ENCODE measurements at regions not wholly inside any gene's neighbourhood (a gene's known extent, or its start where the extent isn't known, plus 50 kb on each side); places are given as distances from the start of the nearest gene placed in this dataset.

DNA sequence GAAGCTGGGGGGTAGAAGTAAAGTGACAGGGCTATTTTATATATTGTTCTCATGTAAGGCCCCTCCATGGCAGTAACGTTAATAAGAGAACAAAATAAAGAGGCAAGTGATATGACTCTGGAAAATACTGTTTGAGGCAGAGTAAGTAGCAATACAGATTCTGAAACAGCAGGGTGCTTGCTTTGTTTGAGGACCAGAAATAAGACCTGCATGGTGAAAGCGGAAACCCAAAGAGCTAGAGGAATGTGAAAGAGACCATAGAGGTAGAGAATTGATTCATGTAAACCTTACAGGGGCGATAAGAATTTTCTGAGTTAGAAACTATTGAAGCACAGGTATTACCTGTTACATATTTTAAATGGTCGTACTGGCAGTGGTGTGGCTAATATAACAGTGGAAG, 1517.1 kb downstream of the SI start:
- CTCF ChIA-PET = no interaction called here

DNA sequence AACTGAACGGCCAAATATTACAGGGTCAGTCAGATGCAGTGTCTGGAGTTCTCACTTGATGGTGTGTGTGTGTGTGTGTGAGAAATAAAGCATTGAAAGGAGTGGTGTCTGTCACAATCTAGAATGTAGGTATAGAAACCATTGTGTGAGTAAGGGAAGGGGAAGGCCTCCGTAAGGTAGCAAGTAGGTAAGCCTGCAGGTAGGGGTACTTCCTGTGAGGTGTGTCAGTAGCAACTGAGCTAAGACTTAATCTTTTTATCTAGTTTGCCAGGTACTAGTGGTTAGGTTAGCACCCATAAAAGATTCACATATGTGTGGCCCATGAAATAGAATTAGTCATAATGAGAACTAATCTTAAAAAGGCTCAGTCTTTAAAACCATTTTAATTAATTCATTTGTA, 1517.8 kb downstream of the SI start:
- intact Hi-C loops (cut with micrococcal nuclease) (no loop called here), dilution Hi-C loops (cut with MboI; ENCODE audit: extremely low pct_ligation_motif_present, low sequenced_read_pairs) (no loop called here)
- POLR2A ChIA-PET = no interaction called here
- no peak overlapping the region for H3K9ac ChIP-seq (replicated peaks; ENCODE audit: extremely low read depth, insufficient read depth, low read length)
- H3K27me3 ChIP-seq (ENCODE audit: control insufficient read depth in 2 of 2, insufficient read depth in 2 of 2, low read length in 2 of 2) = no peaks in the 10 kb centered on the region
- H4K20me1 ChIP-seq (replicated peaks; ENCODE audit: control insufficient read depth, extremely low read depth, insufficient read depth, low read length) = no peaks in the 10 kb centered on the region
- no peak for TF ChIP-seq EZH2 (IDR thresholded peaks at IDR 0.05; ENCODE audit: borderline replicate concordance, low read depth, low read length, severe bottlenecking)
- no peak for TF ChIP-seq MYC (IDR thresholded peaks at IDR 0.05; ENCODE audit: low read depth, low read length)
- no peak for TF ChIP-seq POLR2A (IDR thresholded peaks at IDR 0.05; ENCODE audit: low read depth, low read length)
- TF ChIP-seq, protein P1, sequence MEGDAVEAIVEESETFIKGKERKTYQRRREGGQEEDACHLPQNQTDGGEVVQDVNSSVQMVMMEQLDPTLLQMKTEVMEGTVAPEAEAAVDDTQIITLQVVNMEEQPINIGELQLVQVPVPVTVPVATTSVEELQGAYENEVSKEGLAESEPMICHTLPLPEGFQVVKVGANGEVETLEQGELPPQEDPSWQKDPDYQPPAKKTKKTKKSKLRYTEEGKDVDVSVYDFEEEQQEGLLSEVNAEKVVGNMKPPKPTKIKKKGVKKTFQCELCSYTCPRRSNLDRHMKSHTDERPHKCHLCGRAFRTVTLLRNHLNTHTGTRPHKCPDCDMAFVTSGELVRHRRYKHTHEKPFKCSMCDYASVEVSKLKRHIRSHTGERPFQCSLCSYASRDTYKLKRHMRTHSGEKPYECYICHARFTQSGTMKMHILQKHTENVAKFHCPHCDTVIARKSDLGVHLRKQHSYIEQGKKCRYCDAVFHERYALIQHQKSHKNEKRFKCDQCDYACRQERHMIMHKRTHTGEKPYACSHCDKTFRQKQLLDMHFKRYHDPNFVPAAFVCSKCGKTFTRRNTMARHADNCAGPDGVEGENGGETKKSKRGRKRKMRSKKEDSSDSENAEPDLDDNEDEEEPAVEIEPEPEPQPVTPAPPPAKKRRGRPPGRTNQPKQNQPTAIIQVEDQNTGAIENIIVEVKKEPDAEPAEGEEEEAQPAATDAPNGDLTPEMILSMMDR (IDR thresholded peaks at IDR 0.05; ENCODE audit: extremely low read depth in 1 of 2, insufficient read depth in 1 of 2, low read depth in 1 of 2, low read length in 2 of 2) = no peak
- TF ChIP-seq FOS (IDR thresholded peaks at IDR 0.05; ENCODE audit: borderline replicate concordance, insufficient read depth, low read length) = no peak
- no peak for TF ChIP-seq JUN (IDR thresholded peaks at IDR 0.05; ENCODE audit: borderline replicate concordance, insufficient read depth, insufficient read length, low read depth)
- TF ChIP-seq GATA2 (IDR thresholded peaks at IDR 0.05; ENCODE audit: insufficient read depth, insufficient read length, low read depth, low read length) = no peak
- TF ChIP-seq, protein P2, sequence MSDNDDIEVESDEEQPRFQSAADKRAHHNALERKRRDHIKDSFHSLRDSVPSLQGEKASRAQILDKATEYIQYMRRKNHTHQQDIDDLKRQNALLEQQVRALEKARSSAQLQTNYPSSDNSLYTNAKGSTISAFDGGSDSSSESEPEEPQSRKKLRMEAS (IDR thresholded peaks at IDR 0.05; ENCODE audit: insufficient read depth, insufficient read length) = no peak
- no peak for TF ChIP-seq POLR2AphosphoS5 (IDR thresholded peaks at IDR 0.05; ENCODE audit: insufficient read depth, low read depth, low read length)
- no peak overlapping the region for H3K4me2 ChIP-seq (ENCODE audit: insufficient read depth, low read length)
- H2AFZ ChIP-seq (ENCODE audit: low read depth, low read length) = no peak overlapping the region
- H3K9me1 ChIP-seq (replicated peaks; ENCODE audit: control insufficient read depth, extremely low read depth, insufficient read depth, low read length) = no peaks in the 10 kb centered on the region
- H3K4me1 ChIP-seq (ENCODE audit: control insufficient read depth, extremely low read depth, insufficient read depth, low read length) = no peaks in the 10 kb centered on the region
- H3K36me3 ChIP-seq (ENCODE audit: control insufficient read depth in 2 of 2, extremely low read depth in 1 of 2, insufficient read depth in 2 of 2, low read length in 2 of 2) = no peaks in the 10 kb centered on the region
- FAIRE-seq (no peak), DNase-seq (ENCODE audit: low read depth, low spot score) (no peak)
- H3K27ac ChIP-seq (ENCODE audit: insufficient read depth, low read depth, low read length) = no peak overlapping the region
- no TSS peak for BruUV-seq (replicated peaks)
- no peaks in the 10 kb centered on the region for H3K79me2 ChIP-seq (ENCODE audit: control insufficient read depth, insufficient read depth, low read length)
- CTCF ChIA-PET = no interaction called here
- H3K4me3 ChIP-seq (replicated peaks in 1 of 3; ENCODE audit: insufficient read depth in 1 of 3, low read depth in 1 of 3, low read length in 3 of 3) = no peak overlapping the region
- H3K9me3 ChIP-seq (replicated peaks; ENCODE audit: control insufficient read depth, insufficient read depth, low read length) = peaks cover 2% of the 10 kb centered on the region

More for the DNA sequence above, 1517.1 kb downstream of the SI start:
- Histone ChIP-seq H3K27ac (ENCODE audit: insufficient read depth, low read depth, low read length) (no peak overlapping the region), H3K9ac (replicated peaks; ENCODE audit: extremely low read depth, insufficient read depth, low read length) (no peak overlapping the region), H3K79me2 (ENCODE audit: control insufficient read depth, insufficient read depth, low read length) (no peaks in the 10 kb centered on the region), H3K4me3 (replicated peaks in 1 of 3; ENCODE audit: insufficient read depth in 1 of 3, low read depth in 1 of 3, low read length in 3 of 3) (no peak overlapping the region), H2AFZ (ENCODE audit: low read depth, low read length) (no peak overlapping the region), H4K20me1 (replicated peaks; ENCODE audit: control insufficient read depth, extremely low read depth, insufficient read depth, low read length) (no peaks in the 10 kb centered on the region), H3K4me1 (ENCODE audit: control insufficient read depth, extremely low read depth, insufficient read depth, low read length) (no peaks in the 10 kb centered on the region), H3K36me3 (ENCODE audit: control insufficient read depth in 2 of 2, extremely low read depth in 1 of 2, insufficient read depth in 2 of 2, low read length in 2 of 2) (no peaks in the 10 kb centered on the region), H3K4me2 (ENCODE audit: insufficient read depth, low read length) (no peak overlapping the region), H3K9me3 (replicated peaks; ENCODE audit: control insufficient read depth, insufficient read depth, low read length) (peaks cover 2% of the 10 kb centered on the region), H3K27me3 (ENCODE audit: control insufficient read depth in 2 of 2, insufficient read depth in 2 of 2, low read length in 2 of 2) (no peaks in the 10 kb centered on the region), H3K9me1 (replicated peaks; ENCODE audit: control insufficient read depth, extremely low read depth, insufficient read depth, low read length) (no peaks in the 10 kb centered on the region)
- TF ChIP-seq JUN (IDR thresholded peaks at IDR 0.05; ENCODE audit: borderline replicate concordance, insufficient read depth, insufficient read length, low read depth) (no peak), POLR2AphosphoS5 (IDR thresholded peaks at IDR 0.05; ENCODE audit: insufficient read depth, low read depth, low read length) (no peak), EZH2 (IDR thresholded peaks at IDR 0.05; ENCODE audit: borderline replicate concordance, low read depth, low read length, severe bottlenecking) (no peak), POLR2A (IDR thresholded peaks at IDR 0.05; ENCODE audit: low read depth, low read length) (no peak), MYC (IDR thresholded peaks at IDR 0.05; ENCODE audit: low read depth, low read length) (no peak)
- TF ChIP-seq, protein P2 (IDR thresholded peaks at IDR 0.05; ENCODE audit: insufficient read depth, insufficient read length) = no peak
- TF ChIP-seq, protein P1 (IDR thresholded peaks at IDR 0.05; ENCODE audit: extremely low read depth in 1 of 2, insufficient read depth in 1 of 2, low read depth in 1 of 2, low read length in 2 of 2) = no peak
- dilution Hi-C loops (cut with MboI; ENCODE audit: extremely low pct_ligation_motif_present, low sequenced_read_pairs) (no loop called here), intact Hi-C loops (cut with micrococcal nuclease) (no loop called here)
- BruUV-seq (replicated peaks) = no TSS peak
- POLR2A ChIA-PET = no interaction called here
- FAIRE-seq = no peak
- no peak for DNase-seq (ENCODE audit: low read depth, low spot score)

Data from endothelial cell of umbilical vein (primary cell).